Neural cell (in vitro differentiated cells): ENCODE measurements at regions not wholly inside any gene's neighbourhood (a gene's known extent, or its start where the extent isn't known, plus 50 kb on each side); places are given as distances from the start of the nearest gene placed in this dataset.

ENCODE experiments used
- EZH2 ChIP-seq: fragments of 200-600, 300-800 bp; shearing (Covaris generic), sonication (generic); IDR thresholded peaks from 2 replicates; pipeline ENCODE4 v1.6.1; 2014; ENCODE audit warnings: antibody characterized with exemption, low read length, borderline replicate concordance, mild to moderate bottlenecking; ENCODE audit not compliant: insufficient read depth, poor library complexity, severe bottlenecking
- POLR2AphosphoS5 ChIP-seq: IDR thresholded peaks from 2 replicates; pipeline ENCODE4 v1.6.1; 2012
- TF ChIP-seq, protein P1 (sequence below): fragments of 450-650 bp; IDR thresholded peaks from 2 replicates; pipeline ENCODE4 v1.5.1; 2014; ENCODE audit warnings: antibody characterized with exemption, mild to moderate bottlenecking, moderate library complexity; ENCODE audit not compliant: poor library complexity, severe bottlenecking
- TF ChIP-seq, protein P2 (sequence below): IDR thresholded peaks from 2 replicates; pipeline ENCODE4 v1.6.1; 2012; ENCODE audit warnings: borderline replicate concordance

DNA sequence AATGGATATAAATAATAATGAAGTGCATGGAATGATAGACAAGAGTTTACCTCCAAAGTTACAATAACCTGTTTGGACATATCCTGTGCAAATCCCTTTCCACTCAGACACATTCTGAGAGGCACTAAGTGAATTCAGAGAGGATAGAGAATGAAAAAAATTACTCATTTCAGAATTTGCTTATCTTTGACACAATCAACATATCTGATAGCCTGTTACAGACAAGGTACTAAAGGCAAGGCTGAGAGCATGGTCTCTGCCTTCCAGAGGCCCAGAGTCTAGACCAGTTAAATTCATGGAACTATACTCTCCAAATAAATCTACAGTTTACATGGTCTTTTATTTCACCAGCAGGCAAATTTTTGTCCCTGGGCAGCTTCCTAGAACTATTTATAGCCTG lies 371.8 kb upstream of the PTGER4 start:
- TF ChIP-seq, protein P1, sequence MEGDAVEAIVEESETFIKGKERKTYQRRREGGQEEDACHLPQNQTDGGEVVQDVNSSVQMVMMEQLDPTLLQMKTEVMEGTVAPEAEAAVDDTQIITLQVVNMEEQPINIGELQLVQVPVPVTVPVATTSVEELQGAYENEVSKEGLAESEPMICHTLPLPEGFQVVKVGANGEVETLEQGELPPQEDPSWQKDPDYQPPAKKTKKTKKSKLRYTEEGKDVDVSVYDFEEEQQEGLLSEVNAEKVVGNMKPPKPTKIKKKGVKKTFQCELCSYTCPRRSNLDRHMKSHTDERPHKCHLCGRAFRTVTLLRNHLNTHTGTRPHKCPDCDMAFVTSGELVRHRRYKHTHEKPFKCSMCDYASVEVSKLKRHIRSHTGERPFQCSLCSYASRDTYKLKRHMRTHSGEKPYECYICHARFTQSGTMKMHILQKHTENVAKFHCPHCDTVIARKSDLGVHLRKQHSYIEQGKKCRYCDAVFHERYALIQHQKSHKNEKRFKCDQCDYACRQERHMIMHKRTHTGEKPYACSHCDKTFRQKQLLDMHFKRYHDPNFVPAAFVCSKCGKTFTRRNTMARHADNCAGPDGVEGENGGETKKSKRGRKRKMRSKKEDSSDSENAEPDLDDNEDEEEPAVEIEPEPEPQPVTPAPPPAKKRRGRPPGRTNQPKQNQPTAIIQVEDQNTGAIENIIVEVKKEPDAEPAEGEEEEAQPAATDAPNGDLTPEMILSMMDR = no peak
- TF ChIP-seq, protein P2, sequence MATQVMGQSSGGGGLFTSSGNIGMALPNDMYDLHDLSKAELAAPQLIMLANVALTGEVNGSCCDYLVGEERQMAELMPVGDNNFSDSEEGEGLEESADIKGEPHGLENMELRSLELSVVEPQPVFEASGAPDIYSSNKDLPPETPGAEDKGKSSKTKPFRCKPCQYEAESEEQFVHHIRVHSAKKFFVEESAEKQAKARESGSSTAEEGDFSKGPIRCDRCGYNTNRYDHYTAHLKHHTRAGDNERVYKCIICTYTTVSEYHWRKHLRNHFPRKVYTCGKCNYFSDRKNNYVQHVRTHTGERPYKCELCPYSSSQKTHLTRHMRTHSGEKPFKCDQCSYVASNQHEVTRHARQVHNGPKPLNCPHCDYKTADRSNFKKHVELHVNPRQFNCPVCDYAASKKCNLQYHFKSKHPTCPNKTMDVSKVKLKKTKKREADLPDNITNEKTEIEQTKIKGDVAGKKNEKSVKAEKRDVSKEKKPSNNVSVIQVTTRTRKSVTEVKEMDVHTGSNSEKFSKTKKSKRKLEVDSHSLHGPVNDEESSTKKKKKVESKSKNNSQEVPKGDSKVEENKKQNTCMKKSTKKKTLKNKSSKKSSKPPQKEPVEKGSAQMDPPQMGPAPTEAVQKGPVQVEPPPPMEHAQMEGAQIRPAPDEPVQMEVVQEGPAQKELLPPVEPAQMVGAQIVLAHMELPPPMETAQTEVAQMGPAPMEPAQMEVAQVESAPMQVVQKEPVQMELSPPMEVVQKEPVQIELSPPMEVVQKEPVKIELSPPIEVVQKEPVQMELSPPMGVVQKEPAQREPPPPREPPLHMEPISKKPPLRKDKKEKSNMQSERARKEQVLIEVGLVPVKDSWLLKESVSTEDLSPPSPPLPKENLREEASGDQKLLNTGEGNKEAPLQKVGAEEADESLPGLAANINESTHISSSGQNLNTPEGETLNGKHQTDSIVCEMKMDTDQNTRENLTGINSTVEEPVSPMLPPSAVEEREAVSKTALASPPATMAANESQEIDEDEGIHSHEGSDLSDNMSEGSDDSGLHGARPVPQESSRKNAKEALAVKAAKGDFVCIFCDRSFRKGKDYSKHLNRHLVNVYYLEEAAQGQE = no peak
- no peak for TF ChIP-seq POLR2AphosphoS5
- TF ChIP-seq EZH2 = no peak
